ENCODE measurements at regions not wholly inside any gene's neighbourhood (a gene's known extent, or its start where the extent isn't known, plus 50 kb on each side); places are given as distances from the start of the nearest gene placed in this dataset.

DNA sequence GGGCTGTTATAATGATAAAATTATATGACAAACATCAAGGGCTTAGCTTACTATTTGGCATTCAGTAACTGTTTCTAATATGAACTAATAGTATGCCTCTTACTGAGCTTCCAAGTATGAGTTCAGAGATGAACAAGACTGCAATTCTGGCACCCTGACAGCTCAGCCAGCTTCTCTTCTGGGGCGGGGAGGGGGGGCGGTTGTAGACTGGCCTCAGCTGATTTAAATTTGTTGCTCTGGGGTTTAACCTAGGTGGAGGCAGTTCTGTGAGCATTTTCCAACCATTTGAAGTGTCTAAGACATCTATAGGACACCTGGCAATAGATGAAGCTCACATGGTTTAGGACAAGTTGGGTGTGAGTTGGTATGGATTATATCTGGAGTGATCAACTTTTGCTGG, 401.9 kb downstream of the QKI start:
- TF ChIP-seq POU6F1 (CRISPR knock-in tag; IDR thresholded peaks at IDR 0.05; ENCODE audit: borderline replicate concordance, low read depth) (no peak), TCF4 (CRISPR knock-in tag; IDR thresholded peaks at IDR 0.05; ENCODE audit: borderline replicate concordance) (no peak), CREB5 (CRISPR knock-in tag; IDR thresholded peaks at IDR 0.05; ENCODE audit: low read depth) (no peak), ISL1 (CRISPR knock-in tag; IDR thresholded peaks at IDR 0.05) (no peak), ZFP30 (CRISPR knock-in tag; IDR thresholded peaks at IDR 0.05) (no peak), GLIS3 (CRISPR knock-in tag; IDR thresholded peaks at IDR 0.05) (no peak), ZNF70 (CRISPR knock-in tag; IDR thresholded peaks at IDR 0.05) (no peak)
- TF ChIP-seq, protein P1, sequence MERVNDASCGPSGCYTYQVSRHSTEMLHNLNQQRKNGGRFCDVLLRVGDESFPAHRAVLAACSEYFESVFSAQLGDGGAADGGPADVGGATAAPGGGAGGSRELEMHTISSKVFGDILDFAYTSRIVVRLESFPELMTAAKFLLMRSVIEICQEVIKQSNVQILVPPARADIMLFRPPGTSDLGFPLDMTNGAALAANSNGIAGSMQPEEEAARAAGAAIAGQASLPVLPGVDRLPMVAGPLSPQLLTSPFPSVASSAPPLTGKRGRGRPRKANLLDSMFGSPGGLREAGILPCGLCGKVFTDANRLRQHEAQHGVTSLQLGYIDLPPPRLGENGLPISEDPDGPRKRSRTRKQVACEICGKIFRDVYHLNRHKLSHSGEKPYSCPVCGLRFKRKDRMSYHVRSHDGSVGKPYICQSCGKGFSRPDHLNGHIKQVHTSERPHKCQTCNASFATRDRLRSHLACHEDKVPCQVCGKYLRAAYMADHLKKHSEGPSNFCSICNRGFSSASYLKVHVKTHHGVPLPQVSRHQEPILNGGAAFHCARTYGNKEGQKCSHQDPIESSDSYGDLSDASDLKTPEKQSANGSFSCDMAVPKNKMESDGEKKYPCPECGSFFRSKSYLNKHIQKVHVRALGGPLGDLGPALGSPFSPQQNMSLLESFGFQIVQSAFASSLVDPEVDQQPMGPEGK (CRISPR knock-in tag; IDR thresholded peaks at IDR 0.05; ENCODE audit: borderline replicate concordance): no peak

All from SK-N-SH treated with all-trans-retinoic acid at 6 μM for 48 hours (cell line).